A549 (cell line): ENCODE measurements at regions not wholly inside any gene's neighbourhood (a gene's known extent, or its start where the extent isn't known, plus 50 kb on each side); places are given as distances from the start of the nearest gene placed in this dataset.

Experiments
- BHLHE40 ChIP-seq: IDR thresholded peaks from 2 replicates; pipeline ENCODE4 v1.6.1; 2012; ENCODE audit warnings: low read depth, low read length, inconsistent platforms
- CEBPB ChIP-seq, 2 experiments: fragments of >200 bp in 1 of 2; sonication (Bioruptor Twin) in 1 of 2; formaldehyde crosslinking in 1 of 2; IDR thresholded peaks; 2 replicates each; pipeline ENCODE4 v1.6.1; 2012 to 2016
- JUN ChIP-seq, 2 experiments: fragments of >200 bp; sonication (Bioruptor Twin); formaldehyde crosslinking; IDR thresholded peaks; 2 replicates in 1 of 2; 3 replicates in 1 of 2; pipeline ENCODE4 v1.6.1; 2016 to 2017
- TP53 ChIP-seq: fragments of 250-450 bp; sonication (Bioruptor Pico); IDR thresholded peaks from 2 replicates; pipeline ENCODE4 v1.5.0; 2021; ENCODE audit warnings: mild to moderate bottlenecking, moderate library complexity
- TF ChIP-seq, protein P1 (sequence below): fragments of >200 bp; sonication (Bioruptor Twin); formaldehyde crosslinking; IDR thresholded peaks from 3 replicates; pipeline ENCODE4 v1.5.1; 2016
- TF ChIP-seq, protein P2 (sequence below): fragments of 150-350 bp; IDR thresholded peaks from 2 replicates; pipeline ENCODE4 v1.6.1; 2014; ENCODE audit warnings: low read depth, mild to moderate bottlenecking, low read length
- TF ChIP-seq, protein P3 (sequence below): IDR thresholded peaks from 2 replicates; pipeline ENCODE4 v1.6.1; 2012
- TF ChIP-seq, protein P4 (sequence below): fragments of 200-600 bp; sonication (generic); IDR thresholded peaks from 2 replicates; pipeline ENCODE4 v1.6.1; 2016; ENCODE audit warnings: antibody characterized with exemption, mild to moderate bottlenecking, moderate library complexity

DNA sequence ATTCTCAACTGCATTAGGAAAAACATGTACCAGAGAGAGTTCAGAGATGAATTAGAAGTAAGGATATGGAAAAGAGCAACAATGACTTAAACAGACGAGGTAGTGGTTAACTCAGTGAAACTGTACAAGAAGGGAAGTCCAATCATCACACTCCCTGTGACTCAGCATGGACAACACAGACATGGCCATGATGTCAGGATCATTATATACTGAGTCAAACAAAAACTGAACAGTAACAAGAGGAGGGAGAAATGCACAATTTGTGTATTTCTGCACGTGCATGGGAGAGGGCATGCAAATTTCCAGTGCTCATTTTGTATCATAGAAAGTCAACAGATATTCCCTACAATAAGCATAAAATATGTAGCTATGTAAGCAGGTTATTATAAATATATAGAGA, 1037.8 kb downstream of the BCL11B start:
- TF ChIP-seq, protein P1, sequence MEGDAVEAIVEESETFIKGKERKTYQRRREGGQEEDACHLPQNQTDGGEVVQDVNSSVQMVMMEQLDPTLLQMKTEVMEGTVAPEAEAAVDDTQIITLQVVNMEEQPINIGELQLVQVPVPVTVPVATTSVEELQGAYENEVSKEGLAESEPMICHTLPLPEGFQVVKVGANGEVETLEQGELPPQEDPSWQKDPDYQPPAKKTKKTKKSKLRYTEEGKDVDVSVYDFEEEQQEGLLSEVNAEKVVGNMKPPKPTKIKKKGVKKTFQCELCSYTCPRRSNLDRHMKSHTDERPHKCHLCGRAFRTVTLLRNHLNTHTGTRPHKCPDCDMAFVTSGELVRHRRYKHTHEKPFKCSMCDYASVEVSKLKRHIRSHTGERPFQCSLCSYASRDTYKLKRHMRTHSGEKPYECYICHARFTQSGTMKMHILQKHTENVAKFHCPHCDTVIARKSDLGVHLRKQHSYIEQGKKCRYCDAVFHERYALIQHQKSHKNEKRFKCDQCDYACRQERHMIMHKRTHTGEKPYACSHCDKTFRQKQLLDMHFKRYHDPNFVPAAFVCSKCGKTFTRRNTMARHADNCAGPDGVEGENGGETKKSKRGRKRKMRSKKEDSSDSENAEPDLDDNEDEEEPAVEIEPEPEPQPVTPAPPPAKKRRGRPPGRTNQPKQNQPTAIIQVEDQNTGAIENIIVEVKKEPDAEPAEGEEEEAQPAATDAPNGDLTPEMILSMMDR, result no peak
- TF ChIP-seq, protein P2, sequence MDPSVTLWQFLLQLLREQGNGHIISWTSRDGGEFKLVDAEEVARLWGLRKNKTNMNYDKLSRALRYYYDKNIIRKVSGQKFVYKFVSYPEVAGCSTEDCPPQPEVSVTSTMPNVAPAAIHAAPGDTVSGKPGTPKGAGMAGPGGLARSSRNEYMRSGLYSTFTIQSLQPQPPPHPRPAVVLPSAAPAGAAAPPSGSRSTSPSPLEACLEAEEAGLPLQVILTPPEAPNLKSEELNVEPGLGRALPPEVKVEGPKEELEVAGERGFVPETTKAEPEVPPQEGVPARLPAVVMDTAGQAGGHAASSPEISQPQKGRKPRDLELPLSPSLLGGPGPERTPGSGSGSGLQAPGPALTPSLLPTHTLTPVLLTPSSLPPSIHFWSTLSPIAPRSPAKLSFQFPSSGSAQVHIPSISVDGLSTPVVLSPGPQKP, result no peak
- TF ChIP-seq, protein P3, sequence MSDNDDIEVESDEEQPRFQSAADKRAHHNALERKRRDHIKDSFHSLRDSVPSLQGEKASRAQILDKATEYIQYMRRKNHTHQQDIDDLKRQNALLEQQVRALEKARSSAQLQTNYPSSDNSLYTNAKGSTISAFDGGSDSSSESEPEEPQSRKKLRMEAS, result no peak
- TF ChIP-seq TP53 (CRISPR knock-in tag) (no peak), BHLHE40 (no peak), CEBPB (IDR thresholded peaks at IDR 0.05) (no peak), JUN (IDR thresholded peaks at IDR 0.05) (no peak)
- TF ChIP-seq, protein P4, sequence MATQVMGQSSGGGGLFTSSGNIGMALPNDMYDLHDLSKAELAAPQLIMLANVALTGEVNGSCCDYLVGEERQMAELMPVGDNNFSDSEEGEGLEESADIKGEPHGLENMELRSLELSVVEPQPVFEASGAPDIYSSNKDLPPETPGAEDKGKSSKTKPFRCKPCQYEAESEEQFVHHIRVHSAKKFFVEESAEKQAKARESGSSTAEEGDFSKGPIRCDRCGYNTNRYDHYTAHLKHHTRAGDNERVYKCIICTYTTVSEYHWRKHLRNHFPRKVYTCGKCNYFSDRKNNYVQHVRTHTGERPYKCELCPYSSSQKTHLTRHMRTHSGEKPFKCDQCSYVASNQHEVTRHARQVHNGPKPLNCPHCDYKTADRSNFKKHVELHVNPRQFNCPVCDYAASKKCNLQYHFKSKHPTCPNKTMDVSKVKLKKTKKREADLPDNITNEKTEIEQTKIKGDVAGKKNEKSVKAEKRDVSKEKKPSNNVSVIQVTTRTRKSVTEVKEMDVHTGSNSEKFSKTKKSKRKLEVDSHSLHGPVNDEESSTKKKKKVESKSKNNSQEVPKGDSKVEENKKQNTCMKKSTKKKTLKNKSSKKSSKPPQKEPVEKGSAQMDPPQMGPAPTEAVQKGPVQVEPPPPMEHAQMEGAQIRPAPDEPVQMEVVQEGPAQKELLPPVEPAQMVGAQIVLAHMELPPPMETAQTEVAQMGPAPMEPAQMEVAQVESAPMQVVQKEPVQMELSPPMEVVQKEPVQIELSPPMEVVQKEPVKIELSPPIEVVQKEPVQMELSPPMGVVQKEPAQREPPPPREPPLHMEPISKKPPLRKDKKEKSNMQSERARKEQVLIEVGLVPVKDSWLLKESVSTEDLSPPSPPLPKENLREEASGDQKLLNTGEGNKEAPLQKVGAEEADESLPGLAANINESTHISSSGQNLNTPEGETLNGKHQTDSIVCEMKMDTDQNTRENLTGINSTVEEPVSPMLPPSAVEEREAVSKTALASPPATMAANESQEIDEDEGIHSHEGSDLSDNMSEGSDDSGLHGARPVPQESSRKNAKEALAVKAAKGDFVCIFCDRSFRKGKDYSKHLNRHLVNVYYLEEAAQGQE, result no peak
